ENCODE measurements at regions not wholly inside any gene's neighbourhood (a gene's known extent, or its start where the extent isn't known, plus 50 kb on each side); places are given as distances from the start of the nearest gene placed in this dataset.

GRCh38 chr3:165457096-165457495 is 260.9 kb upstream of the SLITRK3 start:
- TF ChIP-seq CTCF (conservative IDR thresholded peaks at IDR 0.05), result no peak
- TF ChIP-seq ZFX (IDR thresholded peaks at IDR 0.05), result no peak
